ENCODE measurements at regions not wholly inside any gene's neighbourhood (a gene's known extent, or its start where the extent isn't known, plus 50 kb on each side); places are given as distances from the start of the nearest gene placed in this dataset.

GRCh38 chr1:78254517-78254916 lies 208.8 kb downstream of the GIPC2 start:
- TF ChIP-seq CTCF (IDR thresholded peaks at IDR 0.05 in 8 of 11, conservative IDR thresholded peaks at IDR 0.05 in 3 of 11) (no peak), POLR2A (IDR thresholded peaks at IDR 0.05) (no peak)

Data from spleen (tissue), 7 donors.